Naive B cell (primary cell): ENCODE measurements at regions not wholly inside any gene's neighbourhood (a gene's known extent, or its start where the extent isn't known, plus 50 kb on each side); places are given as distances from the start of the nearest gene placed in this dataset.

Experiments
- ATAC-seq, 2 donors: fragments of 150-1000 bp; cut with Tn5 transposase; 2 replicates each; pipeline ENCODE4 v1.10.0; 2021; ENCODE audit warnings: low read depth in 2 of 2, mild to moderate bottlenecking in 2 of 2, moderate library complexity in 2 of 2
- DNase-seq: peaks from one replicate; pipeline ENCODE4 v3.0.0; 2022
- H3K27ac Mint-ChIP-seq, 6 donors: one replicate each; pipeline ENCODE4 v1.8.0; 2020 to 2022; ENCODE audit warnings: mild to moderate bottlenecking in 6 of 6, mixed read lengths in 6 of 6, moderate library complexity in 5 of 6, inconsistent platforms in 2 of 6
- H3K27me3 Mint-ChIP-seq, 3 donors: one replicate each; pipeline ENCODE4 v1.8.0; 2021 to 2022; ENCODE audit warnings: mixed read lengths in 3 of 3, mild to moderate bottlenecking in 1 of 3
- H3K36me3 Mint-ChIP-seq, 2 donors: one replicate each; pipeline ENCODE4 v1.8.0; 2020 to 2022; ENCODE audit warnings: mixed read lengths in 2 of 2, inconsistent platforms in 1 of 2, mild to moderate bottlenecking in 1 of 2
- H3K4me1 Mint-ChIP-seq, 3 donors: one replicate each; pipeline ENCODE4 v1.8.0; 2020 to 2022; ENCODE audit warnings: mixed read lengths in 3 of 3, inconsistent platforms in 1 of 3, mild to moderate bottlenecking in 1 of 3, moderate library complexity in 1 of 3
- H3K4me3 Mint-ChIP-seq, 8 donors: one replicate each; pipeline ENCODE4 v1.8.0; 2020 to 2022; ENCODE audit warnings: mild to moderate bottlenecking in 8 of 8, mixed read lengths in 8 of 8, moderate library complexity in 8 of 8, inconsistent platforms in 2 of 8
- H3K9me3 Mint-ChIP-seq, 7 donors: one replicate each; pipeline ENCODE4 v1.8.0; 2020 to 2022; ENCODE audit warnings: mixed read lengths in 7 of 7, mild to moderate bottlenecking in 5 of 7, inconsistent platforms in 2 of 7, moderate library complexity in 1 of 7

DNA sequence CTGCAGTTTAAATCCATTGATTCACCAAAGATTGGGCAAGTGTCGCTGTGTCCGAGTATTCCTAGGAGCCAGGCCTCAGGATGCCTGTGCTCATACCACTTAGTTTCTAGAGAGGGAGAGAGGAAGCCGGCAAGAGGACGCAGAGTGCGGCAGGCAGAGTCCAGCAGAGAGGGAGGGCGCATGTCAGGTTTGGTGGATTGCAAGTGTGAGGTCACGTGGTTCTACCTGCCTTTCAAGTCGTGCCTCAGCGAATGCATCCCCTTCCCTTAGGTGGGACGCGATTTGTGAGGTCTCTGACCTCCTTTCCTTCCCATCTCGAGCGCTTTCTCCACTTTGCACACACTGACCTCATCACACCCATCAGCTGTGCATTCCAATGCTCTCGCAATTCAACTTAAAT is 188.1 kb downstream of the TMEM18 start:
- H3K4me1 Mint-ChIP-seq, result peaks cover 2 to 9% (median 5%) of the 10 kb centered on the region in 3 donors
- no peak overlapping the region for H3K4me3 Mint-ChIP-seq
- no peak for ATAC-seq
- peak overlapping the region in 1 of 6 donors; percentile 60 for H3K27ac Mint-ChIP-seq
- DNase-seq, result no peak
- H3K27me3 Mint-ChIP-seq, result peaks cover 0 to 30% (median 27%) of the 10 kb centered on the region in 3 donors
- no peaks in the 10 kb centered on the region for H3K9me3 Mint-ChIP-seq
- no peaks in the 10 kb centered on the region for H3K36me3 Mint-ChIP-seq

DNA sequence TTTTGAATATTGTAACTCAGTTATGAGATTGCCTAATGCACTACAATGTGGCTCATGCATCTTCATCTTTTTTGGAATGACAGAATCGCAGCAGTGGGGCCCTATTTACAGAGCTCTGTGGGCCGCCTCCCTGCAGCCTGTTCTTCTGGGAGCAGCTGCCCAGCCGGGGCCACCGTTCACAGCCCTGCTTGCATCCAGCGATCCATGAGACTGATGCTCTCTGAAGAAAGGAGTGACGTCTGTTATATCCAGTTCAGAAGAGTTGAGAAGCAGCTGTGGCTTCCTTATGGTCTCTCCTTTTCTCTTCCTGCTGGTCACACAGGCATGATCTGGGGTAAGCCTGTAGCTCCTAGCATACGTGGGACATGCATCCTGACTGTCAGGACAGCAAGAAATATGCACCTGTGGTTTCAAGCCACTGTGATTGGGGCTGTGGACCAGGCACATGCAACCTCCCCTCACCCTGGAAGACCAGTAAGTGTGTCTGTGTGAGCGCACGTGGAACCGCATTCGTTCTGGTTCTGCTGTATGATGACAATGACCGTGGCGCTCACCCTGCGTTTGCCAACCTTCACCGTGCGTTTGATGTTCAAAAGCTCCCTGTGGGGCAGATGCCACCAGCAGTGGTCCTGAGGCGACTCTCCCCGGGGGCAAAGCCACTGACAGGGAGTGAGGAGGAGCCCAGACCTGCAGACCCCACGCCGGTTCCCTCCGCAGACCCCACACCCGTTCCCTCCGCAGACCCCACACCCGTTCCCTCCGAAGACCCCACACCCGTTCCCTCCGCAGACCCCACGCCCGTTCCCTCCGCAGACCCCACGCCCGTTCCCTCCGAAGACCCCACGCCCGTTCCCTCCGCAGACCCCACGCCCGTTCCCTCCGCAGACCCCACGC is 189.8 kb downstream of the TMEM18 start:
- Mint-ChIP-seq H3K27me3 (peaks cover 0 to 18% (median 16%) of the 10 kb centered on the region in 3 donors), H3K9me3 (no peaks in the 10 kb centered on the region), H3K27ac (no peak overlapping the region), H3K36me3 (no peaks in the 10 kb centered on the region), H3K4me1 (peaks cover 2 to 9% (median 5%) of the 10 kb centered on the region in 3 donors), H3K4me3 (no peak overlapping the region)
- DNase-seq, result no peak
- ATAC-seq, result no peak

DNA sequence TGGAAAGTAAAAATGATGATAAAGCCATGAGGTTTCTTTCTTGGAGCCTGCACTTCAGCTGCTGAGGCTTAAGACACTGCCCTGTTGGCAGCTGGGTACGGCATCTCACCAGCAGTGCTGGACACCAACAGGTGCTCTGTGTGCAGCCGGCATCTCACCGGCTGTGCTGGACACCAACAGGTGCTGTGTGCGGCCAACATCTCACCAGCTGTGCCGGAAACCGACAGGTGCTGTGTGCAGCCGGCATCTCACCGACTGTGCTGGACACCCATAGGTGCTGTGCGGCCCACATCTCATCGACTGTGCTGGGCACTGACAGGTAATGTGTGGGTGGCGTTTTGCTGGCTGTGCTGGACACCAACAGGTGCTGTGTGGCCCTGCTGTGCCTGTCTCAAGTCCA is 190.8 kb downstream of the TMEM18 start:
- H3K27me3 Mint-ChIP-seq, result peaks cover 0 to 12% (median 10%) of the 10 kb centered on the region in 3 donors
- H3K4me3 Mint-ChIP-seq, result no peak overlapping the region
- peaks cover 2 to 9% (median 5%) of the 10 kb centered on the region in 3 donors for H3K4me1 Mint-ChIP-seq
- no peaks in the 10 kb centered on the region for H3K9me3 Mint-ChIP-seq
- ATAC-seq (no peak), DNase-seq (no peak)
- no peak overlapping the region for H3K27ac Mint-ChIP-seq
- H3K36me3 Mint-ChIP-seq, result no peaks in the 10 kb centered on the region

DNA sequence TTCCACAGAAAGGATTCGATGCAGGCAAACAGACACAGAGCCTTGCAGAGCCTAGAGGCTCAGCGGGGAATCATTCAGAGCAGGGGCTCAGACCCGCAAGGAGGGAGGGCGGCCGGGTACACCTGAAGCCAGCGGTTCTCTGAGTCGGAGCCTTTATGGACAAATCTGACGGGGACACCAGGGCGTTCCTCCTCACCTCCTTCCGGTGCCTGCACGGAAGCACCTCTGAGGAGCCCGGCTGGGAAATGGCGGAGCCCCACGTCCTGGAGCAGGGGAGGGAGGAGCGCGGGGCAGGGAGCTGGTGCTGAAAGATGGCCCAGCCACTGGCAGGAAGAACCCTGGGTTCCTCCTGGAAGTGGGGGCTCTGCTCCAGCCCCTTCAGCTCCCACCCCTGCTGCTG is 193.5 kb upstream of the ALKAL2 start:
- Mint-ChIP-seq H3K4me3 (no peak overlapping the region), H3K36me3 (no peaks in the 10 kb centered on the region), H3K9me3 (no peaks in the 10 kb centered on the region), H3K27me3 (peaks cover 0 to 1% (median 0%) of the 10 kb centered on the region in 3 donors), H3K4me1 (no peaks in the 10 kb centered on the region), H3K27ac (no peak overlapping the region)
- DNase-seq (no peak), ATAC-seq (no peak)

DNA sequence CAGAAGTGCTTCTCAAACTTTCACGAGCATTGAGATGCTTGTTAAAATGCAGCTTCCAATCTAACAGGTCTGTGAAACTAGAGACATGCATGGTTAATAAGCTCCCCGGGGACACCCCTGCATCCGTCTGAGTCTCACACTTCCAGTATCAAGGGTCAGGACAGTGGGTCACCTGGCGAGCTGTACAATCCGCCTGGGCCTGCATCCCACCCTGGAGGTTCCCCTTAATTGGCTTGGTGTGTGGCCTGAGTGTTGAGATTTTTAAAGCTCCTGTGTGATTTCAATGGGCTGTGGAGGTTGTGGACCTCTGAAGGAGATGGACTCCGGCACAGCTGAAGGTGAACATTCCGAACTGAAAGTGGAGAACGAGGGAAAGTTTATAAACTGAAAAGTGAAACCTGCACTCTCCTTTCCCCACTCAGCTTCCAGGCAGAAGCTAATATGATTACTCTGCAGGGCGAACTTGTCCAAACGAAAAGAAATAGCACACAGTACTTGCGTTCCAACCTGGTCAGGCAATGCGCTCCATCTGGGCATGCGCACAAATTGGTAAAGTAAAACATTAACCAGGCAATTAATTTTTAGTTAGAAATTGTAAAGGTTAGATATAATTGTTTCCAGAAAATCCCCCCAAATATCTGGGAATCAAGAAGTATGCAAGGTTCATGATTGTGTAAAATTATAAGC is 191.7 kb upstream of the ALKAL2 start:
- Mint-ChIP-seq H3K27me3 (peaks cover 0 to 9% (median 8%) of the 10 kb centered on the region in 3 donors), H3K9me3 (peaks cover 0 to 8% (median 5%) of the 10 kb centered on the region in 7 donors), H3K36me3 (peaks cover 0 to 7% of the 10 kb centered on the region in 2 donors), H3K4me1 (peaks cover 0 to 3% (median 0%) of the 10 kb centered on the region in 3 donors), H3K27ac (no peak overlapping the region), H3K4me3 (peak overlapping the region in 1 of 8 donors; percentile 11)
- DNase-seq, result no peak
- no peak for ATAC-seq

DNA sequence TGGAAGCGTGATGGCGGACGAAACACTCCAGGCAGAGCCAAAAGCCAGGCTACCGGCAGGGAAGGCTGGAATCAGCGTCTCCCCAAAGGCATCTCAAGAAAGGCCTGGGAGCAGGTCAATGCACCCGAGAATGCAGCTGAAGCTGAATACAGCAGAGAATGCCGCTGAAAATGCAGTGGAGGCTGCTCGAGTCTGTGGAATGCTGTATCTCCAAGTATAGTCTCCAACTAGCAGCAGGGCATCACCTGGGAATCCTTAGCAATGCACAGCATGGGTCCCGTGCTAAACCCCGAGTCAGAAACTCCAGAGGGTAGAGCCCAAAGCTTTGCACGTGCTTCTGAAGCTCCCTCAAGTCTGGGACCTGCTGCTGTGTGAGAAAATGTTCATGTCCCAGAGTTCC is 191.1 kb upstream of the ALKAL2 start:
- Mint-ChIP-seq H3K36me3 (peaks cover 5 to 7% of the 10 kb centered on the region in 2 donors), H3K27me3 (peaks cover 0 to 9% (median 8%) of the 10 kb centered on the region in 3 donors), H3K4me3 (no peak overlapping the region), H3K27ac (peak overlapping the region in 1 of 6 donors; percentile 3), H3K4me1 (peaks cover 0 to 4% (median 0%) of the 10 kb centered on the region in 3 donors), H3K9me3 (peaks cover 0 to 12% (median 5%) of the 10 kb centered on the region in 7 donors)
- no peak for ATAC-seq
- no peak for DNase-seq

DNA sequence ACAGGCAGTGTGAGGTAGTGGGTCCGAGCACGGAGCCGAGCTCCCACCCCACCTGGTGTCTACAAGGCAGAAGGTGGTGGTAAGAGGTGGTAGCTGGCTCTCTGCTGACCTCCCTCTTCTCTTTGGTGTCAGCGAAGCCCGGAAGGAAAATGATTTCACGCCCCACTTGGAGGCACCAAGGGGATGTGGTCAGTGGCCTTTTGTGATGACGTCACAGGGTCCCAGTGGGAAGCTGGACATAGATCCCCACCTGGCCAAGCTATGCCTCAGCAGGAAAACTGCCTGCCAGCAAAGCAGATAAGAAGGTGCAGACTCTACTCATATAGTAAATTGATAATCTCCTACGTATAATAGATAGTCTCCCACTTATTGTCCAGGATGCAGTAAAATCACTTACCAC is 183.7 kb upstream of the ALKAL2 start:
- Mint-ChIP-seq H3K9me3 (peaks cover 0 to 23% (median 14%) of the 10 kb centered on the region in 7 donors), H3K27me3 (peaks cover 0 to 32% (median 29%) of the 10 kb centered on the region in 3 donors), H3K27ac (peak overlapping the region in 1 of 6 donors; percentile 19), H3K4me3 (no peak overlapping the region), H3K36me3 (peaks cover 18 to 20% of the 10 kb centered on the region in 2 donors), H3K4me1 (peaks cover 11 to 21% (median 18%) of the 10 kb centered on the region in 3 donors)
- ATAC-seq, result no peak
- no peak for DNase-seq

DNA sequence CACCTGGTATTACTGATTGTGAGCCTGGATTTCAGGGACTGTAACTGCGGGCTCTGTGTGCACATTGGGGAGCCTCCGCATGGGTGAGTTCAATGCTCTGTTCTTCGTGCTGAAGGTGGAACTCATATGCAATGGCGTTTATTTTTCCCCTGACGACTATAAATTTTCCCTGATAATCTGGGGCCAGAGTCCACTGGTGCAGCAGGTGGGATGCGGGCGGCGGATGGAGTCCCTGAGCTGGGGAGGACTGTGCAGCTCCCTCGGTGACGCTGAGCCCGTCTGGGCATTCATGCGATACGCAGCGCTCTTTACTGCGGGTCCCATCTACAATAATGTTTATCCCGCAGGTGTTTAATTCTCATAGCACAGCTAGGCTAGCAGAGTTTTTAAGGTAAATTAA is 181.6 kb upstream of the ALKAL2 start:
- H3K4me3 Mint-ChIP-seq, result peak overlapping the region in 3 of 8 donors; percentile 37 to 58 (median 39)
- no peak for ATAC-seq
- peaks cover 0 to 24% (median 13%) of the 10 kb centered on the region in 7 donors for H3K9me3 Mint-ChIP-seq
- H3K27me3 Mint-ChIP-seq, result peaks cover 0 to 26% (median 23%) of the 10 kb centered on the region in 3 donors
- H3K27ac Mint-ChIP-seq, result peak overlapping the region in 1 of 6 donors; percentile 64
- no peak for DNase-seq
- H3K4me1 Mint-ChIP-seq, result peaks cover 19 to 35% (median 32%) of the 10 kb centered on the region in 3 donors
- peaks cover 10 to 20% of the 10 kb centered on the region in 2 donors for H3K36me3 Mint-ChIP-seq

DNA sequence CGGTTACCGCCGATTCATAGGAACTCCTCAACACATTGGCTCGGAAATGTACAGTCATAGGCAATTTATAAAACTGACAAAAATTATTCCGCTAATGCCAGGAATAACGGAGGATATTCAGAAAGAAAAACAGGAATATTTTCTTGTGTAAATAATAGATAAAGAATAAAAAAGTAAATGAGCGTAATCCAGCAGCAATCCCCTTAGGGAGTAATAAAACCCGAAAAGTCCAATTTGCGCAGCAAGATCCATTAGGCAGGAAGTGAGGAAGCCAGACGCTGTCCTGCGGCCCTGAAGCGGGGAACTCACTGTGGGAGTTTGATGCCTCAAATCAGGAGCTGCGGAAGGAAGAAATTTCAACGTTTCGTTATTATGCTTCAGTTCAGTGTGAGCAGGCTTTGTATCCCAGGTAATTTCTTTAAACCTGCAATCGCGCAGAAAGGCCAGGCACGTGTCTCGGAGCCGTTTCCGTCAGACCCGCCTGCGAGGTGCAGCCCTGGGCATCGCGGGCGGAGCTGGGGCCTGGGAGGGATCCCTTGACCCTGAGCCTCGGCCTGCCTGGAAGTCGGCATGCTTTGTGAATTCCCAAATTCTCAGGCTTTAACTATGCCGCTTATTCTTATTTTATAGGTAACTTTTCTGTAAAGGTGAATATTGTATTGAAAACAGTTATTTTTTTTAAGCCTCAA is 180.9 kb upstream of the ALKAL2 start:
- Mint-ChIP-seq H3K4me3 (peak overlapping the region in 6 of 8 donors; percentile 68 to 93 (median 82)), H3K36me3 (peaks cover 10 to 12% of the 10 kb centered on the region in 2 donors), H3K9me3 (peaks cover 0 to 21% (median 11%) of the 10 kb centered on the region in 7 donors), H3K4me1 (peaks cover 22 to 39% (median 36%) of the 10 kb centered on the region in 3 donors), H3K27me3 (peaks cover 0 to 26% (median 23%) of the 10 kb centered on the region in 3 donors), H3K27ac (peak overlapping the region in 1 of 6 donors; percentile 81)
- no peak for ATAC-seq
- DNase-seq, result no peak

DNA sequence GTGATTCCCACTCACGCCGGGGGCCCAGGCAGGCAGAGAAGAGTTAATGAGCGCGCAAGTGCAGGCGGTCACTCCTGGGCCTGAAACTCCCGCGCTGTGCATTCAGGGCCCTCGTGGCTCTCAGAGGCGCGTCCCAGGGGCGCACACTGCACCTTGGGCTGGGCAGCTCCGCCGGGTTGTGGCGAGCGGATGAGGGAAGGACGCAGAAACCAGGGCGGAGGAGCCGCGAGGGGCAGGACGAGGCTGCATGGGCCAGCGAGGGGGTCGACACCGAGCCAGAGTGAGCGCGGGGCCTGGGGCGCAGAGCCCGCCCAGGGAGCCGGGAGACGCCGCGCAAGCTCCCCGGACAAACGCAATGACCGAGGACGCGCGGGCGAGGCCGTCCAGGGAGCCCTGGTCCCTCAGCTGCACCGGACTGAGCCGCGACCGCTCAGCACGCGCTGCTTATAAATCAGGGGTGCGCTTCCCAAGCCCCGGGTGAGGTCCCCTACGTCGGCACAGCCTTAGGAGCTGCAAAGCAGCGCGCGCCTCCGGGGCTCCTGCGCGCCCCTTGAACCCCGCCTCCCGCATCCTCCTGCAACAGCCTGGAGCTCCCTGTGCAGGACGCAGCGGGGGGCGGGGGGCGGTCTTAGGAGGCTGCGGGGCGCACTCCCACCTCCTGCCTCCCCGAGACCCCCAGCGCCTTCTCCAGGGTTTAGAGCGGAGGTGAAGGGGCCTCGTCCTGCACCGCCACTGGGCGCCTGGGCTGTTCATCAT is 180.2 kb upstream of the ALKAL2 start:
- no peak for DNase-seq
- Mint-ChIP-seq H3K27me3 (peaks cover 0 to 26% (median 23%) of the 10 kb centered on the region in 3 donors), H3K4me1 (peaks cover 22 to 39% (median 36%) of the 10 kb centered on the region in 3 donors), H3K36me3 (peaks cover 5 to 6% of the 10 kb centered on the region in 2 donors), H3K4me3 (peak overlapping the region; percentile 79 to 93 (median 85)), H3K27ac (peak overlapping the region in 3 of 6 donors; percentile 32 to 89 (median 81)), H3K9me3 (peaks cover 0 to 15% (median 8%) of the 10 kb centered on the region in 7 donors)
- ATAC-seq, result peak in 1 of 2 donors; percentile 21

DNA sequence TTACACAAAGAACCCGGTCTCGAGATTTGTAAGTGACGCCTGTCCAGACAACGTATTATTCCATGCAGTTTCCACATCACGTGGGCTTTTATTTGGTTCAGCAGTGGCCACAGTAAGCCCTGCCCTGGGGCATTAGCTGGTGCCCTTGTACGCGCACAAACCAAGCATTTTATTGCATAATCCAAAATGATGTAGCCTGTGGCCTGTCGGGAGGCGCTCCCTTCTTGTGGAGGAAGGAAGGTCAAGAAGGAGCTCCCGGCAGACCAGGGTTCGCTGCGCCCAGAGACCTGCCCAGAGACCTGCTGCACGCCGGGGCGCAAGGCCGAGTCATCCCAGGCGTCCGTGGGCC is 179.6 kb upstream of the ALKAL2 start:
- H3K4me3 Mint-ChIP-seq, result peak overlapping the region; percentile 79 to 93 (median 85)
- H3K4me1 Mint-ChIP-seq, result peaks cover 22 to 40% (median 36%) of the 10 kb centered on the region in 3 donors
- peaks cover 0 to 10% (median 3%) of the 10 kb centered on the region in 7 donors for H3K9me3 Mint-ChIP-seq
- ATAC-seq (no peak), DNase-seq (no peak)
- H3K36me3 Mint-ChIP-seq, result peaks cover 0 to under 1% of the 10 kb centered on the region in 2 donors
- peak overlapping the region in 3 of 6 donors; percentile 16 to 89 (median 32) for H3K27ac Mint-ChIP-seq
- peaks cover 0 to 26% (median 23%) of the 10 kb centered on the region in 3 donors for H3K27me3 Mint-ChIP-seq

DNA sequence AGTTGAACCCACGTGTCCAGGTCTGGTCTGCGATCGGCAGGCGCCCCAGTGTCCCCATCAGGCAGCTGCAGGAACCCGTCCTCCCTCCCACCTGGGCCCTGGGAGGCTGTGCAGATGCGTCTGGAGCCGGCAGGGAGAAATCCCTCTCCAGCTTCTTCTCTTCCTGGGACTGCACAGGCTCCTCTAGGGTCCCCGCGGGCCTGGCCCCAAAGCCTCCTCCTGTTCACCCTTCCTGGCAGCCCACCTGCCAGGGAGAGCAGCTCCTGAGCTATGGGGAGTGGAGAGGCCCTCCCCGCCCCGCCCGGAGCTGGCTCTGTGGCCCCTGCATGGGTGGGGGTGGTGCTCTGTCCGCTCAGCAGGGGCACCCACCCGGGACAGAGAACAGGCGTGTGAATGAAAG is 179.2 kb upstream of the ALKAL2 start:
- peak overlapping the region in 6 of 8 donors; percentile 36 to 90 (median 85) for H3K4me3 Mint-ChIP-seq
- peaks cover 0 to 26% (median 23%) of the 10 kb centered on the region in 3 donors for H3K27me3 Mint-ChIP-seq
- DNase-seq (no peak), ATAC-seq (no peak)
- H3K27ac Mint-ChIP-seq, result peak overlapping the region in 2 of 6 donors; percentile 67 to 89
- no peaks in the 10 kb centered on the region for H3K36me3 Mint-ChIP-seq
- peaks cover 22 to 44% (median 36%) of the 10 kb centered on the region in 3 donors for H3K4me1 Mint-ChIP-seq
- peaks cover 0 to 10% (median 2%) of the 10 kb centered on the region in 7 donors for H3K9me3 Mint-ChIP-seq
